HEK293T (cell line): ENCODE measurements at regions not wholly inside any gene's neighbourhood (a gene's known extent, or its start where the extent isn't known, plus 50 kb on each side); places are given as distances from the start of the nearest gene placed in this dataset.

ENCODE experiments used
- CTCF ChIA-PET: fragments of 350-600 bp; formaldehyde crosslinking; extraction: SDS; loops from one replicate; lab custom pipeline; 2021; ENCODE audit warnings: antibody characterized with exemption, inconsistent platforms; lab: Yijun Ruan, JAX
- POLR2A ChIA-PET: fragments of 350-600 bp; formaldehyde crosslinking; extraction: SDS; loops from one replicate; lab custom pipeline; 2020; ENCODE audit warnings: antibody characterized with exemption, inconsistent platforms; lab: Yijun Ruan, JAX
- DNase-seq: peaks from one replicate; pipeline ENCODE4 v3.0.0; 2012; ENCODE audit warnings: mixed read lengths; ENCODE audit errors: extremely low spot score
- ARNT ChIP-seq: fragments of 450-650 bp; IDR thresholded peaks from 2 replicates; pipeline ENCODE4 v1.6.1; 2017; ENCODE audit warnings: mild to moderate bottlenecking
- BHLHE40 ChIP-seq: fragments of 450-650 bp; IDR thresholded peaks from 2 replicates; pipeline ENCODE4 v1.6.1; 2016; ENCODE audit warnings: mild to moderate bottlenecking, moderate library complexity, borderline replicate concordance
- CTBP1 ChIP-seq: fragments of 450-650 bp; IDR thresholded peaks from 2 replicates; pipeline ENCODE4 v1.6.1; 2016; ENCODE audit warnings: borderline replicate concordance
- ELF4 ChIP-seq: fragments of 450-650 bp; IDR thresholded peaks from 2 replicates; pipeline ENCODE4 v1.6.1; 2017; ENCODE audit warnings: antibody characterized with exemption
- FOXA1 ChIP-seq: fragments of 450-650 bp; IDR thresholded peaks from 2 replicates; pipeline ENCODE4 v1.6.1; 2016; ENCODE audit warnings: mild to moderate bottlenecking
- FOXK2 ChIP-seq: fragments of 450-650 bp; IDR thresholded peaks from 2 replicates; pipeline ENCODE4 v1.6.1; 2016; ENCODE audit warnings: mild to moderate bottlenecking
- FOXM1 ChIP-seq: fragments of 450-650 bp; IDR thresholded peaks from 2 replicates; pipeline ENCODE4 v1.6.1; 2017; ENCODE audit warnings: mild to moderate bottlenecking, borderline replicate concordance
- HDGF ChIP-seq: fragments of 450-650 bp; IDR thresholded peaks from 2 replicates; pipeline ENCODE4 v1.6.1; 2017; ENCODE audit warnings: antibody characterized with exemption, borderline replicate concordance
- L3MBTL2 ChIP-seq: fragments of 450-650 bp; conservative IDR thresholded peaks from 2 replicates; pipeline ENCODE4 v1.6.1; 2016; ENCODE audit warnings: mild to moderate bottlenecking
- LEF1 ChIP-seq: fragments of 450-650 bp; IDR thresholded peaks from 2 replicates; pipeline ENCODE4 v1.6.1; 2017; ENCODE audit warnings: mild to moderate bottlenecking, borderline replicate concordance
- NFRKB ChIP-seq: fragments of 450-650 bp; IDR thresholded peaks from 2 replicates; pipeline ENCODE4 v1.6.1; 2016; ENCODE audit warnings: mild to moderate bottlenecking, moderate library complexity
- PKNOX1 ChIP-seq: fragments of 450-650 bp; IDR thresholded peaks from 2 replicates; pipeline ENCODE4 v1.6.1; 2016
- SP1 ChIP-seq: fragments of 450-650 bp; IDR thresholded peaks from 2 replicates; pipeline ENCODE4 v1.6.1; 2017
- SUZ12 ChIP-seq: fragments of 450-650 bp; IDR thresholded peaks from 2 replicates; pipeline ENCODE4 v1.6.1; 2016; ENCODE audit warnings: mild to moderate bottlenecking
- TARDBP ChIP-seq: fragments of 450-650 bp; IDR thresholded peaks from 2 replicates; pipeline ENCODE4 v1.6.1; 2016
- ZNF384 ChIP-seq: fragments of 450-650 bp; IDR thresholded peaks from 2 replicates; pipeline ENCODE4 v1.6.1; 2016

- TF ChIP-seq NFRKB (no peak), FOXK2 (no peak), SP1 (no peak), BHLHE40 (no peak), LEF1 (no peak), ARNT (no peak), ZNF384 (no peak), TARDBP (no peak), FOXA1 (no peak), ELF4 (no peak), FOXM1 (no peak), PKNOX1 (no peak), L3MBTL2 (no peak), SUZ12 (no peak), CTBP1 (no peak), HDGF (no peak)
- ChIA-PET CTCF (no interaction called here), POLR2A (no interaction called here)
- DNase-seq = no peak
These were observed 568.2 kb upstream of the CDH18 start for GRCh38 chr5:20556115-20556763.

DNA sequence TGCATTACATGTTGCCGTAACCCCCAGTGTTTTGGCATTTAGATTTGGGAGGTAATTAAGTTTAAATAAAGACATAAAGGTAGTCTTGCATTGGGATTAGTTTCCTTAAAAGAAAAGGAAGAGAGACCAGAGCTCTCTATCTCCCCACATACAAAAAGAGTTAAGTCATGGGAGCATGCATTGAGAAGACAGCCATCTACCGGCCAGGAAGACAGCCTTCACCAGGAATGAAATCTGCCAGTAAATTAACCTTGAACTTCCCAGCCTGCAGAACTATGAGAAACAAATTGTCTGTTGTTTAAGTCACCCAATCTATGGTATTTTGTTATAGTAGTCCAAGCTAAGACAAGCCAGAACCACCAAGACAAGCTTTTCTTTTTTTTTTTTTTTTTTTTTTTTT, 567.0 kb upstream of the CDH18 start:
- POLR2A ChIA-PET = no interaction called here
- TF ChIP-seq ELF4 (no peak), SP1 (no peak), CTBP1 (no peak), LEF1 (no peak), NFRKB (no peak), L3MBTL2 (no peak), ARNT (no peak)
- DNase-seq = no peak
- CTCF ChIA-PET = no interaction called here

GRCh38 chr5:20554001-20554400, 566.0 kb upstream of the CDH18 start:
- TF ChIP-seq TARDBP (no peak), ELF4 (no peak), PKNOX1 (no peak), BHLHE40 (no peak), ARNT (no peak), NFRKB (no peak)
- ChIA-PET POLR2A (no interaction called here), CTCF (interaction anchor here (0.5 kb wide), 1 partner anchor 133 kb away, joined by 4 read pairs; no protein-coding TSS in a partner anchor)
- no peak for DNase-seq

- ChIA-PET CTCF (no interaction called here), POLR2A (no interaction called here)
- no peak for TF ChIP-seq ZNF384
- TF ChIP-seq FOXA1 = no peak
- no peak for TF ChIP-seq NFRKB
- TF ChIP-seq ARNT = no peak
- no peak for TF ChIP-seq HDGF
- no peak for TF ChIP-seq BHLHE40
- no peak for TF ChIP-seq FOXK2
- TF ChIP-seq LEF1 = no peak
- TF ChIP-seq FOXM1 = no peak
- TF ChIP-seq TARDBP = no peak
- no peak for TF ChIP-seq ELF4
- no peak for TF ChIP-seq CTBP1
- no peak for TF ChIP-seq SP1
- no peak for TF ChIP-seq L3MBTL2
- no peak for TF ChIP-seq PKNOX1
- TF ChIP-seq SUZ12 = no peak
- no peak for DNase-seq
These were observed 550.1 kb upstream of the CDH18 start for GRCh38 chr5:20537911-20538703.

DNA sequence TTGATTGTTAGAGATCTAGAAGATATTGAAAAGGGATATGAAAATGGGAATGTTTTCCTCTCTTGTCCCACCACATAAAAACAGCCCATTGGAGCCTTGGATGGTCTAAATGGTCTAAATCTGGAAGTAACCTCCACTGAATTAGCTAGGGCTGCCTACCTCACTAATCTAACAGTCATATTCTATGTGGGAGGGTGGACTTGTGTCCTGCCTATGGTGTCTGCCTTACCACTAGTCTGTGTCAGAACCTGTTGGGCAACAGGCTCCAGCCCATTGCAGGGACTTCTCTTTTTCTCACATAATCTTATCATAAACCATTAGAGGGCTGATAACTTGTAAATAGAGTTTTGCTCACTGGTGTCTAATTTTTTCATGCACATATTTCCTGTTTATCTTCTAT, 548.8 kb upstream of the CDH18 start:
- TF ChIP-seq ELF4 (no peak), ARNT (no peak), SP1 (no peak), PKNOX1 (no peak), FOXK2 (no peak), LEF1 (no peak), FOXA1 (no peak), BHLHE40 (no peak), L3MBTL2 (no peak), FOXM1 (no peak), SUZ12 (no peak), HDGF (no peak), NFRKB (no peak)
- POLR2A ChIA-PET = no interaction called here
- CTCF ChIA-PET = no interaction called here
- no peak for DNase-seq
